Adipocyte (in vitro differentiated cells): ENCODE measurements at regions not wholly inside any gene's neighbourhood (a gene's known extent, or its start where the extent isn't known, plus 50 kb on each side); places are given as distances from the start of the nearest gene placed in this dataset.
"Not testable (repeated sequence)": the region's sequence is repeated elsewhere in the genome, so short reads cannot be mapped to it uniquely, and the experiment has no call there.

ENCODE experiments used
- DNase-seq: peaks from one replicate; pipeline ENCODE4 v3.0.0-alpha.2; 2015; ENCODE audit warnings: low read depth
- H3K27me3 ChIP-seq: replicated peaks from 2 replicates; pipeline ENCODE4 v1.7.0; 2013; ENCODE audit warnings: mild to moderate bottlenecking, low read length, moderate library complexity; ENCODE audit not compliant: control insufficient read depth, insufficient read depth
- H3K36me3 ChIP-seq: 2 replicates; pipeline ENCODE4 v1.7.0; 2013; ENCODE audit warnings: low read length, mild to moderate bottlenecking, moderate library complexity; ENCODE audit not compliant: control insufficient read depth, insufficient read depth, severe bottlenecking
- H3K4me1 ChIP-seq: 2 replicates; pipeline ENCODE4 v1.7.0; 2013; ENCODE audit warnings: mild to moderate bottlenecking, low read length, moderate library complexity; ENCODE audit not compliant: control insufficient read depth, insufficient read depth
- H3K4me3 ChIP-seq: 2 replicates; pipeline ENCODE4 v1.7.0; 2013; ENCODE audit warnings: mild to moderate bottlenecking, low read length, moderate library complexity
- H3K9ac ChIP-seq: 2 replicates; pipeline ENCODE4 v1.7.0; 2013; ENCODE audit warnings: mild to moderate bottlenecking, low read length, moderate library complexity
- H3K9me3 ChIP-seq: 2 replicates; pipeline ENCODE4 v1.7.0; 2013; ENCODE audit warnings: mild to moderate bottlenecking, low read length, moderate library complexity; ENCODE audit not compliant: control insufficient read depth

- H3K9me3 ChIP-seq, H3K4me3 ChIP-seq, H3K9ac ChIP-seq, H3K36me3 ChIP-seq, H3K4me1 ChIP-seq, H3K27me3 ChIP-seq, DNase-seq: not testable (repeated sequence)
Observed at GRCh38 chr15:30195355-30196008, 60.6 kb downstream of the GOLGA8T start.

DNA sequence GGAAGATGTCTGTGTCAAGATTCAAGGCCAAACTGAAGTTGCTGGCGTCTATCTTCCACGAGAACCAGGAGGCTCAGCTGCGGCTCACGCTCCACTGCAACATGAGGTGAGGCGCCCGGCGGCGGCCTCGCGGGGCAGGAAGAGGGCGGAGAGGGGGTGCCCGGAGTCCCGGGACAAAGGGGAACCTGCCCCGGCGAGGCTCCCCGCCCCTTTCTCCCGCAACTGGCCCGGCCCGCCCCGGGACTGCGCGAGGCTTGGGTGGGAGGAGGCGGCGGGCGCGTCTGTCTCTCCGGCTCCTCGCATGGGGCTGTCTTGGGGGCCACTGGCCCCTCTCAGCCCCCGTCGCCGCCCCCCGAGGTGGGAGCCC, 61.1 kb downstream of the GOLGA8T start:
- H3K4me3 ChIP-seq, H3K27me3 ChIP-seq, H3K9ac ChIP-seq, H3K36me3 ChIP-seq, H3K4me1 ChIP-seq, H3K9me3 ChIP-seq: not testable (repeated sequence)
- DNase-seq, result peak; percentile 13

DNA sequence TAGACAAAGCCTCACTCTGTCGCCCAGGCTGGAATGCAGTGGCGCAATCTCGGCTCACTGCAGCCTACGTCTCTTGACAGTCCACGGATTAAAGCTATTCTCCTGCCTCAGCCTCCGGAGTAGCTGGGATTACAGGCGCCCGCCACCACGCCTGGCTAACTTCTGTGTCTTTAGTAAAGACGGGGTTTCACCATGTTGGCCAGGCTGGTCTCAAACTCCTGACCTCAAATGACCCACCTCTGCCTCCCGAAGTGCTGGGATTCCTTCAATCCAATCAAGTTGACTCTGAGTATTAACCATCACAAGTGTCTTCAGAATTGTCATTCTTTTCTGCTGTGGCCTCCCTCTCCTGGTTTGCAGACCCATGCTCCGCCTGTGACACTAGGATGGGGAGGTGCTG, 61.9 kb downstream of the GOLGA8T start:
- H3K27me3 ChIP-seq, DNase-seq, H3K4me1 ChIP-seq, H3K9ac ChIP-seq, H3K4me3 ChIP-seq, H3K9me3 ChIP-seq, H3K36me3 ChIP-seq: not testable (repeated sequence)

- not testable (repeated sequence) for H3K4me3 ChIP-seq, H3K9ac ChIP-seq, H3K36me3 ChIP-seq, H3K4me1 ChIP-seq, DNase-seq, H3K27me3 ChIP-seq, H3K9me3 ChIP-seq
Observed at GRCh38 chr15:30201517-30201916, 66.7 kb downstream of the GOLGA8T start.

GRCh38 chr15:30213733-30214132, 78.9 kb downstream of the GOLGA8T start:
- not testable (repeated sequence) for H3K9me3 ChIP-seq, H3K27me3 ChIP-seq, H3K4me1 ChIP-seq, H3K36me3 ChIP-seq, H3K4me3 ChIP-seq, H3K9ac ChIP-seq, DNase-seq

- H3K9me3 ChIP-seq, H3K9ac ChIP-seq, H3K36me3 ChIP-seq, DNase-seq, H3K27me3 ChIP-seq, H3K4me1 ChIP-seq, H3K4me3 ChIP-seq: not testable (repeated sequence)
Observed at GRCh38 chr15:30221803-30222202, 87.0 kb downstream of the GOLGA8T start.

DNA sequence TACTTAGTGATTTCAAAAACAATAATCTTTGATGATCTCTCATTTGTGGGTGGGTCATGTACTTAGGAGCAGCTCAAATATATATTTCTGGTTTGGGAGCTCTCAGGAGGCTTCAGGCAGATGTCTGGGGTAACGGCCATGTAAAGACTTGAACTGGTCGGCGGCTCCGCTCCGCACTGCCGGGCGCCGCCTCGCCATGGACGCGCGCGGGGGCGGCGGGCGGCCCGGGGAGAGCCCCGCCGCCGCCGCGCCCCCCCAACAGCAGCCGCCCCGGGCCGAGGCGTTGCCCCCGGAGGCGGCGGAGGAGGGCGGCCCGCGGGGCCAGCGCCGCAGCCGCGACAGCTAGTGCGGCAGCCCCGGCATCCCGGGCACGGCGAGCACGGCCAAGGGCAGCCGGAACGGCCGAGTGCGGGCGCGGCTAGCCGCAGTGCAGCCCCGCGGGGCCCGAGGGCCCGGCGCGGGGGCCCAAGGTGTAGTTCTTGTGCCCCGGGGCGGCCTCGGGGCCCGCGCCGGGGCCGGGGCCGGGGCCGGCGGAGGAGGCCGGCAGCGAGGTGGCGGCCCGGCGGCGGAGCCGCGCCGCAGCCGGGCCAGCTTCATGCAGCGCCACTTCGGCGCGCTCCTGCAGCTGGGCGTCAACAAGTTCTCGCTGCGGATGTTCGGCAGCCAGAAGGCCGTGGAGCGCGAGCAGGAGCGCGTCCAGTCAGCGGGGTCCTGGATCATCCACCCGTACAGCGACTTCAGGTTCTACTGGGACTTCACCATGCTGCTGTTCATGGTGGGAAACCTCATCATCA, 88.1 kb downstream of the GOLGA8T start:
- not testable (repeated sequence) for H3K4me1 ChIP-seq, H3K27me3 ChIP-seq, H3K36me3 ChIP-seq, H3K4me3 ChIP-seq, H3K9ac ChIP-seq, DNase-seq, H3K9me3 ChIP-seq

DNA sequence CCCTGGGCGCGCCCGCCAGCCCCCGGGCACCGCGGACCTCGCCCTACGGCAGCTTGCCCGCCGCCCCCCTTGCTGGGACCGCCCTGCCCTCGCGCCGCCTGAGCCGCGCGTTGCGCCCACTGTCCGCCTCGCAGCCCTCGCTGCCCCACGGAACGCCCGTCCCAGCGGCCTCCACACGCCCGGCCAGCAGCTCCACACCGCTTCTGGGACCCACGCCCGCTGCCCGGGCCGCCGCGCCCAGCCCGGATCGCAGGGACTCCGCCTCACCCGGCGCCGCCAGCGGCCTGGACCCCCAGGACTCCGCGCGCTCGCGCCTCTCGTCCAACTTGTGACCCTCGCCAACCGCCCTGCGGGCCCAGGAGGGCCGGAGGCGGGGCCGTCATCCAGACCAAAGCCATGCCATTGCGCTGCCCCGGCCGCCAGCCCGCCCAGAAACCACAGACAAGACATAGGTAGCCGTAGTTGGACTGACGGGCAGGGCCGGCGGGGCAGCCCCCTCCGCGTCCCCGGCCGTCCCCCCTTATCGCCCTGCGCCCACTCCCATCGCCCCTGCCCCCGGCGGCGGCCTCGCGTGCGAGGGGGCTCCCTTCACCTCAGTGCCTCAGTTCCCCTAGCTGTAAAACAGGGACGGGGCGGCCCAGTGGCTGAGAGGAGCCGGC, 90.5 kb downstream of the GOLGA8T start:
- not testable (repeated sequence) for H3K27me3 ChIP-seq, DNase-seq, H3K9me3 ChIP-seq, H3K4me3 ChIP-seq, H3K9ac ChIP-seq, H3K36me3 ChIP-seq, H3K4me1 ChIP-seq

DNA sequence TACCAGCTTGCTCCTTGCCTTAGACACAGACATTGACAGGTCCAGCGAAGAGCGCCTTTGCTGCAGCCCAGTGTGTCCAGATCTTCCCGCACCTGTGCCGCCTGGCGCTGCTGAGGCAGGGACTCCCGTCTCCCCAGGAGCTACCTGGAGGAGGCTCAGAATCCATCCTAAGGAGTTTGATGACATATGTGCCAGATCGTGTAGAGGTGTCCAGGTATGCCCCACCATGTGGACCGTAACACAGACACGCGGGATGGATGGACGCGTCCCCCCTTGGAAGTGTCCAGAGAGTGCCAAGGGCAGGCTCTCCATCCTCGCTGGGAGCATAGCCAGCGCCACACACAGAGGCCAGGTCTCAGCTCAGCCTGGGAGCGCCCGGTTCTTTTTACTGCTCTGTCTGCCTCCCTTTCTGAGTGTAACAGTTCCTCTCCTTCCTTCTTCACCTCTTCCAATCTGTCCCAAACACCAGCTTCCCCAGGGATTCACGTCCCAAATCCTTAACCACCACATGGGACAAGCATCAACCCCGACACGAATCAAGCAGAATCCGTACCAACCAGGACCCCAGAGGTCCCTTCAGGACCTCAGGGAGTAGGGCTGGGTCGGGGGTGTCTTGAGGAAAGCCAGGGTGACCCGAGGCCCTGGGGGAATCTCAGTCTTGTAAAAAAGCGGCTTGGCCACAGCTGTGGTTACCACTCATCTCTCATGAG, 126.7 kb downstream of the GOLGA8T start:
- not testable (repeated sequence) for H3K9me3 ChIP-seq, DNase-seq, H3K4me1 ChIP-seq, H3K27me3 ChIP-seq, H3K36me3 ChIP-seq, H3K4me3 ChIP-seq, H3K9ac ChIP-seq

DNA sequence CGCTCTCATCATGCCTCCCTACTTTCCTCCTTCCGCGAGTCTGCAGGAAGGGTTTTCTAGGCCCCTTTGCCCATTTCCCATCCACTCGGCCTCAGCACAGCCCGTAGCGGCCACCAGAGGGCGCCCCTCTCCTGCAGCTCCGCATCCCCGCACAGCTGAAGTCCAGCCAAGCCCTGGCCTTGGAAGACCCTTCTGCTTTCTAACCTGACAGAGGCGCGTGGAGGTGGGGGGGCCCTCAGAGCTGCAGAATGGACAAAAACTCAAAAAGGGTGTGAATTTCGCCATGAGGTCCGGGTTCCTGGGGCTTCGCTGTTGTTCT, 127.2 kb downstream of the GOLGA8T start:
- H3K36me3 ChIP-seq, DNase-seq, H3K9me3 ChIP-seq, H3K4me1 ChIP-seq, H3K4me3 ChIP-seq, H3K9ac ChIP-seq, H3K27me3 ChIP-seq: not testable (repeated sequence)

DNA sequence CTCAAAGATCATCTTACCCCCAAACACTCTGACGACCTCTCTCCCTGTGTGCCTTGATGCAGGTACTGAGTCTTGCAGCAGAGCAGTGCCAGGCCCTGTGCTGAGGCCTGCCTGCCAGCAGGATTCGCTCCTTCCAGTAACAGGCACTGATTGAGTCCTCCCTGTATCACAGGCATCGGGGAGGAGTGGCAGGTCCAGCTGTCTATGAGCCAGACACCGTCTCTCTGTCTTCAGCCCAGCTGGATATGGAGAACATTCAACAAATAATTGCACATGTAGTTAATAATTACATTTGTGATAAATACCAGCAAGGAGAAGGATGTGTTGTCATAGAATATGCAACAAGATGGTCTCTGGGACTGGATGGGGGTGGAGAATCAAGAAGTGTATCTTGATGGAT, 129.1 kb downstream of the GOLGA8T start:
- not testable (repeated sequence) for H3K27me3 ChIP-seq, H3K4me3 ChIP-seq, DNase-seq, H3K9me3 ChIP-seq, H3K36me3 ChIP-seq, H3K9ac ChIP-seq, H3K4me1 ChIP-seq
